GM12878 (cell line): ENCODE measurements at regions not wholly inside any gene's neighbourhood (a gene's known extent, or its start where the extent isn't known, plus 50 kb on each side); places are given as distances from the start of the nearest gene placed in this dataset.

Source experiments
- ATAC-seq: fragments of 200-7000 bp; cut with Tn5 transposase; 3 replicates; pipeline ENCODE4 v1.9.1; 2020; ENCODE audit warnings: mild to moderate bottlenecking, moderate library complexity
- BruUV-seq: library from RNA; stranded (reverse); fragments of 400-500 nt; replicated peaks from 2 replicates; lab custom pipeline; 2021; lab: Mats Ljungman, UMichigan
- CTCF ChIA-PET: fragments of 300-600 bp; sonication (Branson Sonifier 250); formaldehyde crosslinking; extraction: SDS; loops from one replicate; lab custom pipeline; 2021; ENCODE audit warnings: inconsistent platforms; lab: Yijun Ruan, JAX
- POLR2A ChIA-PET: fragments of 350-600 bp; formaldehyde crosslinking; extraction: SDS; loops from one replicate; lab custom pipeline; 2021; ENCODE audit warnings: inconsistent platforms; lab: Charles Lee
- RAD21 ChIA-PET: fragments of 300-600 bp; sonication (Branson Sonifier 250); formaldehyde crosslinking; loops from one replicate; lab custom pipeline; 2023; ENCODE audit warnings: antibody characterized with exemption; ENCODE audit not compliant: unreplicated experiment; lab: Charles Lee
- SMC1A ChIA-PET: fragments of 300-600 bp; sonication (Branson Sonifier 250); formaldehyde crosslinking; loops from one replicate; lab custom pipeline; 2023; ENCODE audit not compliant: unreplicated experiment, uncharacterized antibody; lab: Charles Lee
- DNase-seq: peaks from one replicate; pipeline ENCODE4 v3.0.0-alpha.2; 2011; ENCODE audit warnings: low read depth, low spot score
- FAIRE-seq: peaks from 3 replicates; lab custom pipeline; 2011; peaks lifted over from hg19 to GRCh38; lab: Jason Lieb, UNC
- H2AFZ ChIP-seq: 2 replicates; pipeline ENCODE4 v1.6.0; 2011; ENCODE audit warnings: low read depth, low read length, control low read depth; ENCODE audit not compliant: control insufficient read depth
- H3K27ac ChIP-seq: 2 replicates; pipeline ENCODE4 v1.5.1; 2011; ENCODE audit warnings: control low read depth; ENCODE audit not compliant: control insufficient read depth, insufficient read depth
- H3K27me3 ChIP-seq, 2 experiments: replicated peaks in 1 of 2; 2 replicates each; pipeline versions ENCODE4 v1.6.0 to v1.6.1; 2011; ENCODE audit warnings: low read length in 1 of 2; ENCODE audit not compliant: control insufficient read depth in 2 of 2, insufficient read depth in 2 of 2
- H3K36me3 ChIP-seq, 2 experiments: 2 replicates each; pipeline ENCODE4 v1.5.1; 2011; ENCODE audit warnings: low read length in 1 of 2; ENCODE audit not compliant: control insufficient read depth in 2 of 2, insufficient read depth in 2 of 2
- H3K4me1 ChIP-seq: 2 replicates; pipeline ENCODE4 v1.6.1; 2011; ENCODE audit warnings: mild to moderate bottlenecking, low read length, moderate library complexity, mixed read lengths; ENCODE audit not compliant: control insufficient read depth, insufficient read depth
- H3K4me2 ChIP-seq: 2 replicates; pipeline ENCODE4 v1.6.0; 2011; ENCODE audit warnings: control low read depth; ENCODE audit not compliant: control insufficient read depth, insufficient read depth
- H3K4me3 ChIP-seq: fragments of 200-600 bp; sonication (generic); 2 replicates; pipeline ENCODE4 v1.5.1; 2016
- H3K79me2 ChIP-seq: 2 replicates; pipeline ENCODE4 v1.6.0; 2011; ENCODE audit warnings: low read length; ENCODE audit not compliant: control insufficient read depth, insufficient read depth
- H3K9ac ChIP-seq: 2 replicates; pipeline ENCODE4 v1.8.0; 2011; ENCODE audit warnings: low read length, control low read depth, mixed read lengths; ENCODE audit not compliant: control insufficient read depth, insufficient read depth
- H3K9me3 ChIP-seq: replicated peaks from 3 replicates; pipeline ENCODE4 v1.5.1; 2011; ENCODE audit warnings: mild to moderate bottlenecking, low read length; ENCODE audit not compliant: control insufficient read depth, insufficient read depth
- H4K20me1 ChIP-seq: 2 replicates; pipeline ENCODE4 v1.6.0; 2011; ENCODE audit not compliant: control insufficient read depth, insufficient read depth
- CBX3 ChIP-seq: fragments of 200-600 bp; sonication (generic); IDR thresholded peaks from 2 replicates; pipeline ENCODE4 v1.6.1; 2016; ENCODE audit warnings: low read depth, borderline replicate concordance
- CEBPB ChIP-seq, 2 experiments: fragments of 150-350 bp in 1 of 2; IDR thresholded peaks; 2 replicates each; pipeline ENCODE4 v1.6.1; 2012 to 2014; ENCODE audit warnings: low read depth in 2 of 2, low read length in 2 of 2, borderline replicate concordance in 1 of 2, inconsistent platforms in 1 of 2
- DPF2 ChIP-seq: fragments of 450-650 bp; IDR thresholded peaks from 2 replicates; pipeline ENCODE4 v1.6.1; 2017; ENCODE audit warnings: mild to moderate bottlenecking
- EGR1 ChIP-seq, 2 experiments: IDR thresholded peaks; 1 replicate in 1 of 2; 2 replicates in 1 of 2; pipeline ENCODE4 v1.6.1; 2011 to 2012; ENCODE audit warnings: low read depth in 2 of 2, low read length in 2 of 2, borderline replicate concordance in 1 of 2, mild to moderate bottlenecking in 1 of 2, moderate library complexity in 1 of 2
- MAX ChIP-seq: IDR thresholded peaks from 2 replicates; pipeline ENCODE4 v1.6.1; 2012; ENCODE audit warnings: low read depth, low read length, improper control_type of control experiment
- MXI1 ChIP-seq: fragments of 150-350 bp; IDR thresholded peaks from 2 replicates; pipeline ENCODE4 v1.6.1; 2011; ENCODE audit warnings: low read depth, mild to moderate bottlenecking, inconsistent platforms, low read length, improper control_type of control experiment
- NFIC ChIP-seq: IDR thresholded peaks from 2 replicates; pipeline ENCODE4 v1.6.1; 2012; ENCODE audit warnings: low read depth, mild to moderate bottlenecking, inconsistent platforms, low read length, moderate library complexity
- RFX5 ChIP-seq: IDR thresholded peaks from 2 replicates; pipeline ENCODE4 v1.6.1; 2011; ENCODE audit warnings: low read depth, low read length, improper control_type of control experiment
- SIN3A ChIP-seq: IDR thresholded peaks from 2 replicates; pipeline ENCODE4 v1.6.1; 2012; ENCODE audit warnings: low read depth, low read length, improper control_type of control experiment
- SREBF2 ChIP-seq: IDR thresholded peaks from 2 replicates; pipeline ENCODE4 v1.6.1; 2012; ENCODE audit warnings: mild to moderate bottlenecking, low read length
- STAT1 ChIP-seq: fragments of 450-650 bp; conservative IDR thresholded peaks from 2 replicates; pipeline ENCODE4 v1.6.1; 2014; ENCODE audit warnings: antibody characterized with exemption, mild to moderate bottlenecking
- ZBED1 ChIP-seq: IDR thresholded peaks from 2 replicates; pipeline ENCODE4 v1.6.1; 2016; ENCODE audit warnings: borderline replicate concordance
- ZBTB11 ChIP-seq: fragments of 450-650 bp; formaldehyde crosslinking; IDR thresholded peaks from 2 replicates; pipeline ENCODE4 v1.5.0; 2022; ENCODE audit warnings: mild to moderate bottlenecking, missing genetic modification characterization
- WGBS: methylation state at CpG from one replicate; pipeline ENCODE4 v1.1.6; 2016; ENCODE audit warnings: low lambda C conversion rate; ENCODE audit not compliant: insufficient replicate concordance, insufficient coverage; ENCODE audit errors: missing lambda C conversion rate; 5-methylcytosine and 5-hydroxymethylcytosine counted together
- in situ Hi-C: fragments of 300-500 bp; cut with MboI; formaldehyde crosslinking; loops from 9 replicates; pipeline ENCODE4 v1.14.3; 2018; ENCODE audit warnings: mixed read lengths
- intact Hi-C: fragments of 100-400 bp; cut with micrococcal nuclease; formaldehyde crosslinking; loops from one replicate; pipeline ENCODE4 v1.14.2; 2022; ENCODE audit not compliant: unreplicated experiment

GRCh38 chr7:159331462-159331861, 186.8 kb upstream of the VIPR2 start:
- FAIRE-seq (no peak), DNase-seq (no peak), ATAC-seq (no peak)
- Histone ChIP-seq H3K9ac (no peak overlapping the region), H3K79me2 (no peaks in the 10 kb centered on the region), H3K4me3 (no peak overlapping the region), H3K27me3 (no peaks in the 10 kb centered on the region), H3K9me3 (peaks cover 1% of the 10 kb centered on the region; the same call in 1 of the 3 replicates), H3K36me3 (no peaks in the 10 kb centered on the region), H4K20me1 (no peaks in the 10 kb centered on the region), H3K27ac (no peak overlapping the region), H2AFZ (no peak overlapping the region), H3K4me2 (no peak overlapping the region), H3K4me1 (no peaks in the 10 kb centered on the region)
- intact Hi-C loops (no loop called here), in situ Hi-C loops (no loop called here)
- 0% methylated on average over 2 of the region's 2 CpGs for WGBS
- no peak for TF ChIP-seq RFX5
- SMC1A ChIA-PET, result no interaction called here
- CTCF ChIA-PET, result no interaction called here
- BruUV-seq, result no TSS peak
- RAD21 ChIA-PET, result no interaction called here
- POLR2A ChIA-PET, result no interaction called here

- ChIA-PET CTCF (no interaction called here), SMC1A (no interaction called here), RAD21 (no interaction called here), POLR2A (no interaction called here)
- H3K79me2 ChIP-seq, result no peaks in the 10 kb centered on the region
- no peak overlapping the region for H3K27ac ChIP-seq
- no peaks in the 10 kb centered on the region for H3K27me3 ChIP-seq
- FAIRE-seq (no peak), DNase-seq (no peak), ATAC-seq (no peak)
- no peaks in the 10 kb centered on the region for H3K4me1 ChIP-seq
- BruUV-seq, result no TSS peak
- no peaks in the 10 kb centered on the region for H4K20me1 ChIP-seq
- H2AFZ ChIP-seq, result no peak overlapping the region
- no peak overlapping the region for H3K4me2 ChIP-seq
- no peak overlapping the region for H3K9ac ChIP-seq
- H3K9me3 ChIP-seq, result peaks cover 1% of the 10 kb centered on the region; the same call in 1 of the 3 replicates
- no peak overlapping the region for H3K4me3 ChIP-seq
- intact Hi-C loops (no loop called here), in situ Hi-C loops (no loop called here)
- H3K36me3 ChIP-seq, result no peaks in the 10 kb centered on the region
- no peak for TF ChIP-seq CEBPB (IDR thresholded peaks at IDR 0.05; ENCODE audit: borderline replicate concordance in 1 of 2, low read depth in 2 of 2, low read length in 2 of 2)
- no peak for TF ChIP-seq MXI1
- no peak for TF ChIP-seq DPF2
- TF ChIP-seq EGR1 (IDR thresholded peaks at IDR 0.05; ENCODE audit: borderline replicate concordance in 1 of 2, low read depth in 2 of 2, low read length in 2 of 2), result no peak
- no peak for TF ChIP-seq MAX
- TF ChIP-seq SREBF2, result no peak
- no peak for TF ChIP-seq NFIC
- TF ChIP-seq STAT1, result no peak
- no peak for TF ChIP-seq ZBTB11 (CRISPR knock-in tag)
- TF ChIP-seq CBX3, result no peak
- TF ChIP-seq ZBED1, result no peak
- TF ChIP-seq SIN3A, result no peak
Measured at GRCh38 chr7:159329818-159330378, 185.2 kb upstream of the VIPR2 start.
